Occipital lobe (tissue), 1 donor: ENCODE measurements at regions not wholly inside any gene's neighbourhood (a gene's known extent, or its start where the extent isn't known, plus 50 kb on each side); places are given as distances from the start of the nearest gene placed in this dataset.

ENCODE experiments used
- DNase-seq: peaks from one replicate; lab custom pipeline; 2025; lab: John Stamatoyannopoulos, UW

DNA sequence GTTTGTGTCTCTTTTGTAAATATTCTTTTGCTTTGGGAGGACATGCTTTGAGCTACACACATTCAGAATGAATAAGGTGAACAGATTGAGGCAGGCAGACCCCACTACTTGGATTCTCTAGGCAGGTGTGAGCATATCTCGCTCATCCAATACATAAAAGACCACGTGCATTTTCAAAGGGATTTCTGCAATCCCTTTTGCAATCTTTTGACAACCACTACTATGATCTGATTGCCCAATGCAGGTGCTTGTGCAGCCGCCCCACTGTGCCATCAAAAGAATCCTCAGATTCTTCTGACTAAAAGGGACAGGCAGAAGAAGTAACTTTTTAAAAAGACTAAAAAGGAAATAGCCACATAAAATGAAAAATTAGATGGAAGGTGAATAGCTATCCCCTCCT lies 341.4 kb downstream of the BMP4 start:
- no peak for DNase-seq

DNA sequence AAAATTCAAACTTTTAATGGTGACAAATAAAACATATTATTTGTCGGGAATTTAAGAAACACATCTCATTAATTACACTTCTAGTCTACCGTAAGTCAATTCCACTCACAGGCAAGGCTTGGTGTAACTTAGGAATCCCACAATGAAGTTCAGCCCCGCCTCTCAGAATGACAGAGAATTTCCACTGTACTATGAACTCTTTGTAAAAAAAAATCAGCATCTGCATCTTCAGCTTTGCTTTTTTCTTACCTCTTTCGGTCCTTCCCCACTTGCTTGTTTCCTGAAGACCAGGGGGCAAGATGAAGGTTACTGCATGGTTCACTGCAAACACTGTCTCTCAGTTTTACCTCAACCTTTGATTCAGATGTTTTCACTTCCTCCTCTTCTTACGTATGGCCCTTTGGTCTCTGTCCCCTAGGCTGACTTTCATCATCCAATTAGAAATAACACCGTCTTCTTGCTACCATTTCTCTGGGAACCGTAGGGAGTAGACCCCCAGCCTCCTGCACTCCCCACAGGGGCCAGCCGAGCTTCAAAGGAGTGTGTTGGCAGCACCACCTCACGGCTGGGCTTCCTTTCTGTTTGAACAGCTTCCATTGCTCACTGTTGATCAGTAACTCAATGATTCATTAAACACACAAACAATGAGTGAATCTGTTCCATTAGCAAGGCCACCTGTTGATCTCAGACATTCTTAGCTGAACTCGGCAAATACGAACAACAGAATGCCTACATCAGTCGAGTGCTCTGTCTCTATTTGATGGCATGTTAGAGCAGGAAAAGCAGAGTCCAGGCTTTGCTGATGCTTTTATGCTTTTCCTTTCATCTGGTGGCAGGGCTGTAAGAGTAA lies 343.0 kb downstream of the BMP4 start:
- no peak for DNase-seq

DNA sequence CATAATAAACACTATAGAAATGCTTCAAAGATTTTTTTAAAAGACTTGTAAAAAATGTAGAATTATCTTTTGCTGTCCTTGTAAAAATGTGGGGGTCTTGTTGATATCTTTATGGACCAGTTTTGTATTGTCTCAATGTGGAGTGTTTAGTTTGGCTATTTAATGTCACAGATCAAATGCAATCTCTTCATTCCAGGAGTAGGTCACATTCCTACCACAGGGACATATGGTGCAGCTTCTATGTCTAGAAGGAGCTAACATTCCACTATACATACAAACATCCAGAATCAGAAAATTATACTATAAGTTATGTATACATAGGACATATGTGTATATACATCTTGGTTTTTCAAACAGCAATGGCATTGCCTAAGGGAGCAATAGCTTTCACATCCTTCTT lies 345.7 kb downstream of the BMP4 start:
- DNase-seq, result no peak

DNA sequence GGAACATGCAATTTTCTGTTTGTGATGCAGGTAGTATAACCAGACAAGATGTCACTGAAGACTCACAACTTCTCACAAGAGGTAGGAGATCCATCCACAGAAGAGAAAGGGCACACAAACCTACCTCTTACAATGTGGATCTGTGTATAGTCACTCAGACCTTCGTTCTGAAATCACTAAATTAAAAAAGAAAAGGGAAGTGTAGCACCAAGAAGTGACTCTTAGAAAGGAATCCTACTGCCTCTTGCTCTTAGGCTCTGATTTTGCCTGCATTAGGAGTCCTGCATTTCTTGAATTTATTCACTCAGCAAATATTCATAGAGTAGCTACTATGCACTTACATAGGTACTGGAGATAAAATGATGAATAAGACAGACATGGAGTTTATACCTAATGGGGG lies 347.6 kb downstream of the BMP4 start:
- no peak for DNase-seq

DNA sequence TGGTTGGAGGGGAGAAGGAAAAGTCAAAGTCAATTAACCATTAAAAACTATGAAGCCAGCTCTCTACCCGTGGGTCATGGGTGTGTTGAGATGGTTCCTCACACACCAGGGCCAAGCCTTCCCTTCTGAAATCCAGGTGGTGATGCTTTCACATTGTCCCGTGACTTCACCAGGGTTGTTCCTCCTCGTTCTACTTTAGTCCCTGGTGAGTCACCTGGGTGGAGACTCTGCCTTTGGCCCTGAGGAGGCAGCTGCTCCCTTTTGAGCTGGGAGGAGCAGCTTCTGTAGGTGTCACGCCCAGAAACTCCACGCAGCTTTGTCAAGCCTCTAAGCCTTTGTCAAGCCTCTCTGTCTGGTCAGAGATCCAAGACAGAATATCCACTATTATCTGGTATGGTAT lies 348.3 kb downstream of the BMP4 start:
- no peak for DNase-seq

DNA sequence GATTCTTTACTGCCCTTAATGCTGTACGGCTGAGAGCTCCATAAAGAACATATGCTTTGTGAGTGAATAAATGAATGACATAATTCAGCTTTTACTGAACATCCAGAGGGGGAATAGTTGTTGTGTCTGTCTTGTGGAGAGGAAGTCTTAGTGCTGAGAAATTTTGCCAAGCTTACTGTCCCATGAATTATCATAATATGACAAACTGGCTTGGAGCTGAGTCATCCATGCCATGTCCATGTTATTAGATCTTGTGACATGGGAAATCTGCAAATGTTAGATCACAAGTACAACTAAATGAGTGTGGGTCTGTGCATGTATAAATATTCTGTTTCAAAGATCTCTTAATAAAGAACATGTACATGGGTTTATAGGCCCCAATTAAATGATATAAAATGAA lies 350.4 kb downstream of the BMP4 start:
- DNase-seq, result no peak

DNA sequence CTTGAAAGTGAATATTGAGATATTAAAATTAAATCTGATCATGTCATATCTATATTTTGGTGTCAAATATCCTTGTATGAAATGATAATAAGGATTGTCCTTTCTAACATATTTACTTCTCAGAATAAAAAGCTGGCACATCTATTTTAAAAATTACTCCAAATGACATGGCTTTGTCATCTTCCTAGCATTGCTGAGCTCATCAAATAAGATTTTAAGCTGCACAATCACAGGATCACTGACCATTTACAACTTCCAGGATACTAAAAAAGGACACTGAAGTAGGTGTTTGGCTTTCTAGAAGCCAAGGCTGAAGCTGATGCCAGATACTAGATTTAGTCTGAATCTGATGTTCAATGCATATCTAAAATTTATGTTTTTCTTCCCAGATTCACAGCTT lies 351.1 kb downstream of the BMP4 start:
- no peak for DNase-seq

DNA sequence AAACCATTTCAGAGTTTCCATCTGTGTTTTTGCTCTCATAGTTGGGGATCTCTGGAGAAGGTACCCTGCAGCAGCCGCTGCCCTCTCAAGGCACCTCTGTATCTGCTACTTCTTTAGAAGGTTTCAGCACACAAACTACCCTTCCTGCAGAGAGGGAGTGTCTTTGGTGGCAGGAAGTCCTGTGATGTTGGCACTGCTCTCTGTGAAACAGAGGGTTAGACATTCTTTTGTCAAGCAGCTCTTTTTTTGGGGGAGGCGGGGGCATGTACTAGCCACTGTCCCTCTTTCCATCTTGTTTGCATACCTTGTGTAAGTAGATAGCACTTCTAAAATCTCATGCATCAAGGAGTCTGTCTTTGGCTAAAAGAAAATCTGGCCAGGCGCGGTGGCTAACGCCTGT lies 352.6 kb downstream of the BMP4 start:
- DNase-seq, result no peak

DNA sequence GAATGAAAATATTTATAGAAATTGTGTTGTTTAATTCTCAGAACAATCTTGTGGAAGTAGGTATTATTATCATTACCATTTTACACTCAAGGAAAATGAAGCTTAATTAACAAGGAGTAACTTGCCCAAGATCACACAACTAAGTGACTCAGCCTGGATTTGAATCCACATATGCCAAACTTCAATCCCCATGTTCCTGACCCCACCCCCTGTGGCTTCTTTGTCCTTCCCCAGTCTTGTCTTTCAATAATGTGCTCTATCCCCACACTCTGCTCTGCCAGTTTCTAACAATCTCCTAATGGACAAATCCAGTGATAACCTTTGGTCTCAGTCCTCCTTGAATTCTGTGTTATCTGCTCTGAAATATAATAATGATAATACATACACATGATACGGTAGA lies 355.2 kb downstream of the BMP4 start:
- DNase-seq, result no peak

DNA sequence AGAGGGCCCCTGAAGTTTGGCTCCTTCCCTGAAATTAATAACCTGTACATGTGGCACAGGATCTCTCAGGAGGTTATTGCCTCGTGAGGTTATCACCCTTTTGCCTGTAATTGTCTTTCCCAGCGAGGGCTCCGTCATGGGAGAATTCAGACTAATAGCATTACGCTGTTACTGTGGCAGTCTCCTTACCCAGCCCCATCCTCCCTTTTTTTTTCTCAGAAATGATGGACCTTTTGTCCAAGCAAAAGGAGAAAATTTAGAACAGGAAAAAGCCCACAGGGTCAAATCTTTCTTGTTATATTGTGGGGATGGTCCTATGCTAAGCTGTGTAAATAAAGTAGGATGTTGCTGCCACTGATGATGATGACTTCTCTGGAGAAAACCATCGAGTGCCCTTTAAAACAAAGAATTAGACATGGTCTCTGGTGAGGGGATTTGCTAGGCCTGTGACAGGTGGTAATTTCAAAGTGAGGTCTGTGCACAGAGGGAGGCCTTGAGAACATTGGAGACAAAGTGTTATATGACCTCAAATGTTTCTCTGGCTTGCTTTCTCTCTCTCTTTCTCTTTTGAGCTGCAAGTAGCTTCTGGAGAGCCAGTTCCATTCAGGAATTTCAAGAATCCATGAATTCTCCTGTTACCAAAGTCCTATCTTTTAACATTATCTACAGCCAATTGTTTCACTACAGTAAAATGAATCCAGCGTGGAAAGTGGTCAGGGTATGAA lies 357.2 kb downstream of the BMP4 start:
- DNase-seq, result no peak

DNA sequence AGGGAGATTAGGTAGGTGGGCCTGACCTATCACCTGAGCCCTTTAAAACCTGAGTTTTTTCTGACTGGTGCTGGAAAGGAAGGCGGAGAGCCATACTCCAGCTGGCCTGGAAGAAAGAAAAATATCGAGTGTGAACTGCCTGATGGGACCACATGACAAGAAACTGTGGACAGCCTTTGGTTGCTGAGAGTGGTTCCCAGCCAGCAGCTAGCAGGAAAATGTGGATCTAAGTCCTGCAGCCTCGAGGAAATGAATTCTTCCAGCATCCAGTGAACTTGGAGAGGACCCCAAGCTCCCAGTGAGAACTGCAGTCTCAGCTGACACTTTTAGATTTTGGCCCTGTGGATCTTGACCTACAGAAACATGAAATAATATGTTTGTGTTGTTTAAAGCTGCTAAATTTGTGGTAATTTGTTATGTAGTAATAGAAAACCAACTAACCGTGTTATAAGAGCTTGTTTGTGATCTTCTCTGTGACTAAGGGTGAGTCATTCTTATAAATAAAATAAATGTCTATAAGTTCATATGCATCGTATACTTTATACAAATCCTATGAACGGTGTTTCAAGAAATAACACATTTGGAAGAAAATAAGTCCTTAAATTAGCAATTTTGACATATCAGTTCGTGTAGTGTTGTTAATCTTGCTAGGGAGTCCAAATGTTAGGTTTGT lies 359.6 kb downstream of the BMP4 start:
- no peak for DNase-seq

DNA sequence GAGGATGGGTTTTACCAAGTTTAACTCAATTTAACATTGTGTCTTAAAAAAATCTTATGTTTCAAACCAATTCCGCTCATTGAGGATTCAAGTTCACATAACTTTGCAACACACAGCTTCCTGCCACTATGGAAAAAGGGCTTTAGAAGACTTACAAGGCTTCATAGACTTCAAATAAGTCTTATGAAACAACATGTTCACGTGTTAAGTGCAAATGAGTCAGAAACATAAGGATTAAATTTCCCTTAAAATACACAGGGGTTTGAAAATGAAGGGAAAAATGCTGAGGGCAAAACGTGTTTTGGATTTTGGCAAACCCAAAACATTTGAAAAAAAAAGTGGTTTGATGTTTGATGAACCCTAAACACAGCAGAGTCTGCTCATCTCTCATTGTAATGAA lies 364.8 kb downstream of the BMP4 start:
- no peak for DNase-seq

DNA sequence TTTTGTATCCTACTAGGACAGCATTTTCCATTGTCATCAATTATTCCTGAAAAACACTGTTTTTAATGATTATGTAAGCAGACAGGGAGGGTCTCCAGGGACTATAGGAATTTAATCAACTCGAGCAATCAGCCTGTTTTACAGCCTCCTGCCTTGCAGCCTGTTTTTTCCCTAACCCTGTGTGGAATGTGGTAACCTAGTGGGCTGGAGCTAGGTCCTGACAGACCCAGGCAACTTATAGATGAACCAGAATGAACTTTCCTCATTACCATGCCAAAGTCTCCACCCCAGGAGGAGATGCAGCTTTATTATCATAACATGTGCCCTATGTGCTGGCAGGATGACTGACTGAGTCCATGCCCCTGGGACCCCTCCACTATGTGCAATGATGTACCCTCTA lies 375.1 kb downstream of the BMP4 start:
- DNase-seq, result no peak

DNA sequence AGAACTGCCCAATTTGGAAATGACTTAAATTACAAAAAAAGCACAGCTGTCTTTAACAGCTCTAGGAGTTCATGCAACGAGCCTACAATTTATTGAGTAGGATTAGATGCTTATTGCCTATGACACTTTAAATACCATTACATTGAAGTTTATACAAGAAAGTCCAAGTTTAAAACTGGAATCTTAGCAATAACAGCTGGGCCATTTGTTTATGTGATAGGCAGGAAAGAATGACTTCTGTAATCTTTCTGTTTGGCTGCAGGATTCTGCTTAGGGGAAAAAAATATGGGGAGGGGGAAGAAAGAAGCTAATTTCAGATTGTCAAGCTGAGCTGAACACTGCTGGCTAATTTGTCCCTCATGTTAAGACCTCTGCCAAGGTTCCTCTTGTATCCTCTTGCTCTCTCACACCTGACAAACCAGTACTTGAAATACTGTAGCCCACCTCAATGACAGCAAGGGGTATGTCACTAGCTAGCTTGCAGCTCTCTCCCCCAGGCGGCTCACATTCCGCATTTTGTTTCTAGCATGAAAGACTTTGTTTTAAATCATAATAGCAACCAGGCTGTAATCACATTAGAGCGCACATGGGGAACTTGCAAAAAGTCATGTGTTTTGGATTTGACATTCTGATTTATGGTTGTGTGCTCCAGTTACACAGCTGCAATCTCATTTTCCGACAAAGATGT lies 384.8 kb downstream of the BMP4 start:
- no peak for DNase-seq

DNA sequence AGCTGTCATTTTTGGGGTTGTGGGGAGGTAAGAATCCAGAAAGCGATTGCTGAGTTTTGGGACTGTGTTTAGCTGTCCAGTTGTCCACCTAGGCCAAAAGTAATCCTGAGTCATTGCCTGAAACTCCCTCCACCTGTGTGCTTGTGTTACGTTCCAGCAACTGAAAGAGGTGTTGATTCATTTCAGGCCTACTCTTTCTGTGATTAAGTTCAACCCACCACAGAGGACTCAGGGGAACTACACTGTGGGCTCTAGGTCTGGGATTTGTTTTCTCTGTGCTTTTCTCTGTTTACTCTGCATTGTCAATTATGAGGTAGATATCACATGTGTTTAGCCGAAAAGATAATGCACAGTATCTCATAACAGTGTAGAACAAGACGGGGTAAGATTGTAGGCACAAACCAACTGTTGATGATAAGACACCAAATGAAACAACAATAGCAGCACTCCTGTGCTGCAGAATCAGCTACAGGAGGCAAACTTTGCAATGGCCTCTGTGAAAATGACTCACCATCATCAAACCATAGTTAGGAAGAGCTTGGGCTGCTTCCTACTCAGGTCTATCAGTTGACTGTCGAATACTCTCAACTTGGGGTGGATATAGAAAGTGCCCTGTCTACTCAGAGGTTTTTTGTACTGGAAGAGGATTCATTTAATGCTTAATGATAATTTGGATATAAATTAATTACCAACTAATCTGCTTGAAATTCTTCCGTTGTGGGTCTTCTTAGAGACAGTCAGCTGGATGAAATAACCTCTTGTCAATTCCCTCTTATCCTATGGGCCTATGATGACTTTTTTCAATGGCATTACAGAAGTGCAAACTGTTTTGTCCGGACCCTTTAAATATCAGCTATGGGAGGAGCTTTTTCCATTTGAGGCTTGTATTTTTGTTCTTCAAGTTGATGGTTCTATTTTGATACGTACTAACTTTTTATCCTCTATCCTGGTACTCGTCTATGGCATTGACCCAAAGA lies 385.9 kb downstream of the BMP4 start:
- no peak for DNase-seq

DNA sequence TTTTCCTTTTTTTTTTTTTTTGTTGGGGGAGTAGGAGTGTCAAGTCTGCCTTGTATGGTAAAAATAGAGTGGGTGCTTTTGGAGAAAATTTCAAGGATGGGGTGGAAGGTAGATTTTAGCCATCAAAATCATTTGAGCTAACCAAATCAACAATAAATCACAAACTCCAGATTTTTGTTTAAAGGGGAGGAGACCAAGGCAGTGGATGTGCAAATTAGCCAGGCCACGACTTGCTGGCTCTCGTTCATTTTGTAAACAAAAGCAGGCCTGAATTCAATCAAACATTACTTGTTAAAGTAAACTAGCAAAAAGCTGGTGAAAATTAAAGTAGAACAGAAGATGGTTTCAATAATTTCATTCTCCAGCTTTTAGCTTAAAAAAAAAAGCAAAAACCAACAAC lies 387.2 kb downstream of the BMP4 start:
- no peak for DNase-seq

DNA sequence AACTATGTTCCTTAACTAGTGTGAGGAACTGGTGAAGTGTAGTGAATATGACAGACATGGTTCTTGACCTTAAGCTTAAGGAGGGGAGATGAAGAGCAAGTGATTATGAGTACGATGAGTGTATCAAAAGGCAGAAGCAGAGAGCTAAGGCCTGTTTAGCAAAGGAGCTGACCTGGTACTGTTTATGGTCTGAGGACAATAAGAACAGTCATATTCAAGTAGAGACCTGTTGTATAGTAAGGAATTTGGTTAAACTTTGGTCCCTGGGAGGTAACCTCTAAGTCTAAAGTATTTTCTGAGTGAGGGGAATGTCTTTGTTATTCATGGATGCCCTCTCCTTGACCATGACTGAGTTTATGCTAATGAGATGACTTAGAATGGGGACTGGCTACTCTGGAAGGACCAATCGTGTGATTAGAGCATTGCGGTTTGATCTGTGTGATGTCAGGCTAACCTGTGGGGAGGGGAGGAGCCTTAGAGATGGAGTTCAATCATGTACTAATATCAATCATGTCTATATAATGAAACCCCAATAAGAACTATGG lies 389.3 kb downstream of the BMP4 start:
- no peak for DNase-seq

DNA sequence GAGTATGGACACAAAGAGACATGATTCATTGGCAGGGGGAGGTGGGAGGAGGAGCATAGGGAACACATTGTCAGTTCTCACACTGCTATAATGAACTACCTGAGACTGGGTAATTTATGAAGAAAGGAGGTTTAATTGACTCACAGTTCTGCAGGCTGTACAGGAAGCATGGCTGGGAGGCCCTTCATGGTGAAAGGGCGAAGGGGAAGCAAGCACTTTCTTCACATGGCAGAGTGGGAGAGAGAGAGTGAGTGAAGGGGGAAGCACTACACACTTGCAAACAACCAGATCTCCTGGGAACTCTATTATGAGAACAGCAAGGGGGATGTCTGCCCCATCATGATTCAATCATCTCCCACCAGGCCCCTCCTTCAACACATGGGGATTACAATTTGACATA lies 391.8 kb downstream of the BMP4 start:
- DNase-seq, result no peak

DNA sequence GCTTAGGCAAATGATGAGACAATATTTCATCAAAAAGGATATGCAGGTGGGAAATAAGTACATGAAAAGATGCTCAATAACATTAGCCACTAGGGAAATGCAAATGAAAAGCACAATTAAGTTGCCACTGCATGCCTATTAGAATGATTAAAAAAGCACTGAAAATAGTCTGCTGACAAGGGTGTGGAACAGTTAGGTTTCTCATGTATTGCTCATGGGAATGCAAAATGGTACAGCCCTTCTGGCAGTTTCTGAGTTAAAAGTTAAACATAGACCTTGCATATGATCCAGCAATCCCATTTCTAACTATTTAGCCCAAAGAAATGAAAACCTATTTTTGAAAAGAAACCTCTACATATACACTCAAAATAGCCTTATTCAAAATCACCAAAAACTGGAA lies 393.0 kb downstream of the BMP4 start:
- no peak for DNase-seq

DNA sequence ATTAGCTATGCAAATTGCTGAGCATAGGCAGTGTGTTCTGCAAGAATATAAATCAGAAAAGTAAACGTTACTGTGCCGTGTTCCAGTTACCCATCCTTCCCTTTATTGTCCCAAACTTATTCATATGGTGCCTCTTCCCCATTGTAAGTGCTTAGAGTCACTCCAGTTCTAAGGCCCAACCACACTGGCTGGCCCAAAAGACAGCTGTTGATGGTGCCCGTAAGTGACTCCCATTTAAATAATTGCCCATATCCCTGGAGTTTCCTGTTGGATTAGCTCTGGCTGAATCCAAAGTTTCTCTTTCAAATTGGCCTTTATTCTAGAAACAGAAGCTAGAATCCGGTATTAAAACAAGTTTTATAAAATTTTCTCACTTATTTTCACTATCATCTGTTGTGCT lies 400.1 kb upstream of the DDHD1 start:
- DNase-seq, result no peak

DNA sequence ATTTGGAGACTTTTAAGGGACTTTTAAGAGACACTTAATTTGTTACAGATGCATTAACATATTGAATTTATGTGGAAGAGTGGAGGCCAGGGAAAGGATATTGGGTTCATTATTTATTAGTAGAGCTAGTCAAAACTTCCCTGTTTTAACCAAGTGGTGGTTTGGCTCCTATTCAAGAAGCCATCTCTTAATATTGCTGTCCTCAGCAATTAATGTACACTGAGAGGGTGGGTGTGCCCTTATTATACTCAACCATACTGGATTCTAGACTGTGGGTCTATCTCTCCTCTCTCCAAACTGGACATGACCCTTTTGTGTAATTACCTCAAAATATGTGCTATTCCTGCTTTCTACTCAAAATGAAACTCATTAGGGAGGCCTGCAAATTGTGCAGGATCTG lies 398.7 kb upstream of the DDHD1 start:
- no peak for DNase-seq
